DMS 273 treated with DMSO at 0.1 percent for 48 hours (cell line): ENCODE measurements at regions not wholly inside any gene's neighbourhood (a gene's known extent, or its start where the extent isn't known, plus 50 kb on each side); places are given as distances from the start of the nearest gene placed in this dataset.
A peak's percentile ranks its signal among the peaks of the same experiment; 100 is the strongest.
"Not testable (repeated sequence)": the region's sequence is repeated elsewhere in the genome, so short reads cannot be mapped to it uniquely, and the experiment has no call there.

Experiments
- DNase-seq: peaks from one replicate; lab custom pipeline; 2025; lab: John Stamatoyannopoulos, UW

- DNase-seq: peak; percentile 15
Observed at GRCh38 chr14:58752771-58753201, 115.0 kb downstream of the DACT1 start.

GRCh38 chr14:58755031-58755925 is 117.5 kb downstream of the DACT1 start:
- DNase-seq: peak; percentile 14

- DNase-seq: no peak
Observed at GRCh38 chr14:58760121-58760520, 122.4 kb downstream of the DACT1 start.

GRCh38 chr14:58762629-58763028 is 124.9 kb downstream of the DACT1 start:
- no peak for DNase-seq

GRCh38 chr14:58763210-58763609 is 125.4 kb downstream of the DACT1 start:
- no peak for DNase-seq

- DNase-seq: no peak
Observed at GRCh38 chr14:58765418-58765831, 127.7 kb downstream of the DACT1 start.

GRCh38 chr14:58765843-58766242 is 128.1 kb downstream of the DACT1 start:
- DNase-seq: no peak

GRCh38 chr14:58769011-58769643 is 131.4 kb downstream of the DACT1 start:
- DNase-seq: no peak

GRCh38 chr14:58769771-58770170 is 132.0 kb downstream of the DACT1 start:
- no peak for DNase-seq

- peak; percentile 13 for DNase-seq
Observed at GRCh38 chr14:58770491-58770982, 132.8 kb downstream of the DACT1 start.

- DNase-seq: no peak
Observed at GRCh38 chr14:58771016-58771415, 133.3 kb downstream of the DACT1 start.

GRCh38 chr14:58772116-58772515 is 134.4 kb downstream of the DACT1 start:
- DNase-seq: no peak

- no peak for DNase-seq
Observed at GRCh38 chr14:58772794-58773620, 135.2 kb downstream of the DACT1 start.

- DNase-seq: no peak
Observed at GRCh38 chr14:58774531-58774930, 136.8 kb downstream of the DACT1 start.

- not testable (repeated sequence) for DNase-seq
Observed at GRCh38 chr14:58775130-58775529, 137.4 kb downstream of the DACT1 start.

- DNase-seq: no peak
Observed at GRCh38 chr14:58776516-58776915, 138.8 kb downstream of the DACT1 start.

GRCh38 chr14:58777541-58777979 is 139.8 kb downstream of the DACT1 start:
- no peak for DNase-seq

GRCh38 chr14:58778202-58778601 is 140.4 kb downstream of the DACT1 start:
- DNase-seq: no peak

- no peak for DNase-seq
Observed at GRCh38 chr14:58779376-58779775, 141.6 kb downstream of the DACT1 start.

- no peak for DNase-seq
Observed at GRCh38 chr14:58780185-58780584, 142.4 kb downstream of the DACT1 start.

- DNase-seq: no peak
Observed at GRCh38 chr14:58780605-58781004, 142.8 kb downstream of the DACT1 start.

- no peak for DNase-seq
Observed at GRCh38 chr14:58782011-58782410, 144.2 kb downstream of the DACT1 start.
